HFFc6 (cell line): ENCODE measurements at regions not wholly inside any gene's neighbourhood (a gene's known extent, or its start where the extent isn't known, plus 50 kb on each side); places are given as distances from the start of the nearest gene placed in this dataset.
"Not testable (repeated sequence)": the region's sequence is repeated elsewhere in the genome, so short reads cannot be mapped to it uniquely, and the experiment has no call there.

Experiments used
- DNase-seq: peaks from one replicate; pipeline ENCODE4 v3.0.0-alpha.2; 2018
- H3K27ac Mint-ChIP-seq: 2 replicates; pipeline ENCODE4 v1.8.0; 2020; ENCODE audit warnings: mild to moderate bottlenecking, mixed read lengths
- H3K27me3 Mint-ChIP-seq: 2 replicates; pipeline ENCODE4 v1.8.0; 2021; ENCODE audit warnings: mild to moderate bottlenecking, moderate library complexity, mixed read lengths; ENCODE audit not compliant: insufficient read depth
- H3K36me3 Mint-ChIP-seq: 2 replicates; pipeline ENCODE4 v1.8.0; 2021; ENCODE audit warnings: low read depth, mixed read lengths
- H3K4me1 Mint-ChIP-seq: 2 replicates; pipeline ENCODE4 v1.8.0; 2020; ENCODE audit warnings: low read depth, mixed read lengths
- H3K4me3 Mint-ChIP-seq: 2 replicates; pipeline ENCODE4 v1.8.0; 2020; ENCODE audit warnings: mild to moderate bottlenecking, moderate library complexity, mixed read lengths
- H3K9me3 Mint-ChIP-seq: 2 replicates; pipeline ENCODE4 v1.8.0; 2020; ENCODE audit warnings: mild to moderate bottlenecking, mixed read lengths
- CTCF ChIP-seq: fragments of 200-600 bp; sonication (generic); IDR thresholded peaks from 2 replicates; pipeline ENCODE4 v1.5.0; 2021; ENCODE audit warnings: antibody characterized with exemption, mild to moderate bottlenecking

GRCh38 chr3:3927198-3927597 lies 128.0 kb downstream of the LRRN1 start:
- DNase-seq, result no peak
- H3K27ac Mint-ChIP-seq, result no peak overlapping the region

GRCh38 chr3:3927965-3928364 lies 128.7 kb downstream of the LRRN1 start:
- no peaks in the 10 kb centered on the region for H3K4me1 Mint-ChIP-seq
- H3K27ac Mint-ChIP-seq, result no peak overlapping the region
- no peaks in the 10 kb centered on the region for H3K36me3 Mint-ChIP-seq
- no peak overlapping the region for H3K4me3 Mint-ChIP-seq
- DNase-seq, result no peak
- H3K9me3 Mint-ChIP-seq, result peaks cover 49% of the 10 kb centered on the region
- TF ChIP-seq CTCF, result no peak
- no peaks in the 10 kb centered on the region for H3K27me3 Mint-ChIP-seq

More at GRCh38 chr3:3927198-3927597, 128.0 kb downstream of the LRRN1 start:
- H3K9me3 Mint-ChIP-seq, result peaks cover 57% of the 10 kb centered on the region
- H3K4me1 Mint-ChIP-seq, result no peaks in the 10 kb centered on the region
- H3K4me3 Mint-ChIP-seq, result no peak overlapping the region
- no peak for TF ChIP-seq CTCF
- H3K36me3 Mint-ChIP-seq, result no peaks in the 10 kb centered on the region
- H3K27me3 Mint-ChIP-seq, result no peaks in the 10 kb centered on the region

GRCh38 chr3:3941380-3941779 lies 142.1 kb downstream of the LRRN1 start:
- not testable (repeated sequence) for H3K27ac Mint-ChIP-seq, H3K4me3 Mint-ChIP-seq, DNase-seq, H3K4me1 Mint-ChIP-seq, H3K36me3 Mint-ChIP-seq, H3K27me3 Mint-ChIP-seq
- H3K9me3 Mint-ChIP-seq, result peaks cover 66% of the 10 kb centered on the region

GRCh38 chr3:3951071-3951470 lies 151.8 kb downstream of the LRRN1 start:
- Mint-ChIP-seq H3K27me3 (no peaks in the 10 kb centered on the region), H3K9me3 (peaks cover 40% of the 10 kb centered on the region), H3K4me1 (no peaks in the 10 kb centered on the region), H3K36me3 (no peaks in the 10 kb centered on the region), H3K4me3 (no peak overlapping the region), H3K27ac (no peak overlapping the region)
- no peak for DNase-seq
- no peak for TF ChIP-seq CTCF

- Mint-ChIP-seq H3K27me3 (no peaks in the 10 kb centered on the region), H3K4me1 (no peaks in the 10 kb centered on the region), H3K27ac (no peak overlapping the region), H3K9me3 (peaks cover 40% of the 10 kb centered on the region), H3K36me3 (no peaks in the 10 kb centered on the region), H3K4me3 (no peak overlapping the region)
- TF ChIP-seq CTCF, result no peak
- DNase-seq, result no peak
Observed at GRCh38 chr3:3951501-3951900, 152.3 kb downstream of the LRRN1 start.

- not testable (repeated sequence) for H3K4me3 Mint-ChIP-seq, H3K27ac Mint-ChIP-seq, H3K4me1 Mint-ChIP-seq, DNase-seq, H3K36me3 Mint-ChIP-seq, H3K27me3 Mint-ChIP-seq
- peaks cover 32% of the 10 kb centered on the region for H3K9me3 Mint-ChIP-seq
Observed at GRCh38 chr3:3962867-3963266, 163.6 kb downstream of the LRRN1 start.

GRCh38 chr3:3984053-3984452 lies 184.8 kb downstream of the LRRN1 start:
- H3K36me3 Mint-ChIP-seq, result no peaks in the 10 kb centered on the region
- TF ChIP-seq CTCF, result no peak
- H3K9me3 Mint-ChIP-seq, result peaks cover 52% of the 10 kb centered on the region

More at GRCh38 chr3:3984053-3984452, 184.8 kb downstream of the LRRN1 start:
- H3K27me3 Mint-ChIP-seq, result no peaks in the 10 kb centered on the region
- no peak for DNase-seq
- no peak overlapping the region for H3K27ac Mint-ChIP-seq
- H3K4me1 Mint-ChIP-seq, result no peaks in the 10 kb centered on the region
- no peak overlapping the region for H3K4me3 Mint-ChIP-seq
